ENCODE measurements at regions not wholly inside any gene's neighbourhood (a gene's known extent, or its start where the extent isn't known, plus 50 kb on each side); places are given as distances from the start of the nearest gene placed in this dataset.

DNA sequence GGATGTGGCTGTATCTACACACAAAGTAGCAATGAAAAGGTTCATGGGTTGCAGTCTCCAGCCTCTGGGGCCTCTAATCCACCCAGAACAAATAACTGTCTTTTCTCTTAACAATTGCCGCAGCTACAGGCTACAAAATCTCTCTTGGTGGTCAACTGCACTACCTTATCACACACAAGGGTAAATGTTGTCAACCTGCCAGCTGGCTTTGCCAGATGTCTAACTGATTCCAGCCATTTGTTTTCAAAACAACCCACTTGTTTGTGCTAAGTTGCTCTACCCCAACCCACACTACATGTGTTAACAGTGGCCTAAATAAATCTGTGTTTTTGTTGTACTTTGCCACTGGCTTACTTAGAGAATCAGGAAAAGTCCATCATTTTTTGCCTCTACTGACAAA lies 447.3 kb downstream of the TAFA4 start (continued):
- TF ChIP-seq SP4 (IDR thresholded peaks at IDR 0.05; ENCODE audit: low read length), result no peak
- TF ChIP-seq BRCA1 (IDR thresholded peaks at IDR 0.05; ENCODE audit: low read depth, low read length), result no peak
